Hindlimb muscle (tissue), 1 donor: ENCODE measurements at regions not wholly inside any gene's neighbourhood (a gene's known extent, or its start where the extent isn't known, plus 50 kb on each side); places are given as distances from the start of the nearest gene placed in this dataset.

Experiments
- DNase-seq: peaks from one replicate; pipeline ENCODE4 v3.0.0-alpha.2; 2013

- peak; percentile 10 for DNase-seq
Observed at GRCh38 chr5:103674739-103675138, 112.2 kb upstream of the NUDT12 start.

- DNase-seq = no peak
Observed at GRCh38 chr5:103674251-103674650, 111.7 kb upstream of the NUDT12 start.

GRCh38 chr5:103669615-103670014 lies 107.0 kb upstream of the NUDT12 start:
- no peak for DNase-seq

- DNase-seq = no peak
Observed at GRCh38 chr5:103668281-103668680, 105.7 kb upstream of the NUDT12 start.

- no peak for DNase-seq
Observed at GRCh38 chr5:103667068-103667467, 104.5 kb upstream of the NUDT12 start.

GRCh38 chr5:103657301-103657700 lies 94.7 kb upstream of the NUDT12 start:
- DNase-seq = no peak

GRCh38 chr5:103648086-103648485 lies 85.5 kb upstream of the NUDT12 start:
- no peak for DNase-seq

GRCh38 chr5:103646698-103647614 lies 84.4 kb upstream of the NUDT12 start:
- DNase-seq = no peak

GRCh38 chr5:103645816-103646215 lies 83.2 kb upstream of the NUDT12 start:
- DNase-seq = no peak

- no peak for DNase-seq
Observed at GRCh38 chr5:103638979-103639378, 76.4 kb upstream of the NUDT12 start.

GRCh38 chr5:103624675-103625074 lies 62.1 kb upstream of the NUDT12 start:
- no peak for DNase-seq

GRCh38 chr5:103624035-103624480 lies 61.5 kb upstream of the NUDT12 start:
- DNase-seq = no peak

- DNase-seq = no peak
Observed at GRCh38 chr5:103623425-103623824, 60.8 kb upstream of the NUDT12 start.

- no peak for DNase-seq
Observed at GRCh38 chr5:103621548-103621930, 59.0 kb upstream of the NUDT12 start.

GRCh38 chr5:103620851-103621547 lies 58.4 kb upstream of the NUDT12 start:
- DNase-seq = no peak

GRCh38 chr5:103617913-103618312 lies 55.3 kb upstream of the NUDT12 start:
- DNase-seq = no peak

- DNase-seq = no peak
Observed at GRCh38 chr5:103617090-103617489, 54.5 kb upstream of the NUDT12 start.

GRCh38 chr5:103612545-103612944 lies 50.0 kb upstream of the NUDT12 start:
- no peak for DNase-seq
